OCI-LY1 (cell line): ENCODE measurements at regions not wholly inside any gene's neighbourhood (a gene's known extent, or its start where the extent isn't known, plus 50 kb on each side); places are given as distances from the start of the nearest gene placed in this dataset.

Experiments
- EZH2 ChIP-seq: fragments of 200-600 bp; sonication (generic), shearing (Covaris generic); IDR thresholded peaks from 2 replicates; pipeline ENCODE4 v1.8.0; 2017; ENCODE audit warnings: borderline replicate concordance, mixed run types, mild to moderate bottlenecking, antibody characterized with exemption, low read length, moderate library complexity, mixed read lengths
- TF ChIP-seq, protein P1 (sequence below): fragments of 200-600 bp; sonication (generic), shearing (Covaris generic); IDR thresholded peaks from 2 replicates; pipeline ENCODE4 v1.5.1; 2017; ENCODE audit warnings: mild to moderate bottlenecking, antibody characterized with exemption, low read length, moderate library complexity, mixed read lengths

DNA sequence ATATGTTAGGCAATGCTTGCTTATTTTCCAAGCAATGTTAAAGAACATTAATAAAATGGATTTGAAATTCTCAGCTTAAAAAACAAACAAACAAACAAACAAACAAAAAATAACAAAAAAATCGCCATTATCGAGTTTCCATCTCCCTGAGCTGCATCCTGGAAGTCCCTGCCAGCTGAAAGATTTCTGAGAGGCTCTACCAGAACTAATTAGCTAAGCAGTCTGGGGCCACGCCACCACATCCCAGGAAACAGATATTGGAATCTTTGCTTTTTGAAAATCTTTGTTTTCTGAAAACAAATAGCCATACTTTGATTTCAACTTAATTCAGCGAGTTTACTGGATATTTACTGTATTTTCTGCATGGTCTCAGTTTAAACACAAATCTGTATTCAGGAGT, 143.6 kb downstream of the LSMEM1 start:
- TF ChIP-seq EZH2, result no peak
- TF ChIP-seq, protein P1, sequence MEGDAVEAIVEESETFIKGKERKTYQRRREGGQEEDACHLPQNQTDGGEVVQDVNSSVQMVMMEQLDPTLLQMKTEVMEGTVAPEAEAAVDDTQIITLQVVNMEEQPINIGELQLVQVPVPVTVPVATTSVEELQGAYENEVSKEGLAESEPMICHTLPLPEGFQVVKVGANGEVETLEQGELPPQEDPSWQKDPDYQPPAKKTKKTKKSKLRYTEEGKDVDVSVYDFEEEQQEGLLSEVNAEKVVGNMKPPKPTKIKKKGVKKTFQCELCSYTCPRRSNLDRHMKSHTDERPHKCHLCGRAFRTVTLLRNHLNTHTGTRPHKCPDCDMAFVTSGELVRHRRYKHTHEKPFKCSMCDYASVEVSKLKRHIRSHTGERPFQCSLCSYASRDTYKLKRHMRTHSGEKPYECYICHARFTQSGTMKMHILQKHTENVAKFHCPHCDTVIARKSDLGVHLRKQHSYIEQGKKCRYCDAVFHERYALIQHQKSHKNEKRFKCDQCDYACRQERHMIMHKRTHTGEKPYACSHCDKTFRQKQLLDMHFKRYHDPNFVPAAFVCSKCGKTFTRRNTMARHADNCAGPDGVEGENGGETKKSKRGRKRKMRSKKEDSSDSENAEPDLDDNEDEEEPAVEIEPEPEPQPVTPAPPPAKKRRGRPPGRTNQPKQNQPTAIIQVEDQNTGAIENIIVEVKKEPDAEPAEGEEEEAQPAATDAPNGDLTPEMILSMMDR, result no peak
